GM18499 (cell line): ENCODE measurements at regions not wholly inside any gene's neighbourhood (a gene's known extent, or its start where the extent isn't known, plus 50 kb on each side); places are given as distances from the start of the nearest gene placed in this dataset.

Source experiments
- ATAC-seq: cut with Tn5 transposase; IDR thresholded peaks from one replicate; pipeline ENCODE4 v1.9.1; 2021; ENCODE audit warnings: moderate number of reproducible peaks; ENCODE audit not compliant: insufficient read depth, unreplicated experiment

- peak; percentile 98 for ATAC-seq
These were observed 191.9 kb upstream of the DDI1 start for GRCh38 chr11:103844327-103845215.

GRCh38 chr11:103845331-103845730 lies 191.1 kb upstream of the DDI1 start:
- ATAC-seq: no peak

GRCh38 chr11:103848686-103849085 lies 187.8 kb upstream of the DDI1 start:
- ATAC-seq: no peak

GRCh38 chr11:103849366-103849765 lies 187.1 kb upstream of the DDI1 start:
- ATAC-seq: no peak

GRCh38 chr11:103850419-103851165 lies 185.8 kb upstream of the DDI1 start:
- ATAC-seq: no peak

GRCh38 chr11:103851166-103851651 lies 185.2 kb upstream of the DDI1 start:
- ATAC-seq: no peak
